Astrocyte of the spinal cord (primary cell): ENCODE measurements at regions not wholly inside any gene's neighbourhood (a gene's known extent, or its start where the extent isn't known, plus 50 kb on each side); places are given as distances from the start of the nearest gene placed in this dataset.

ENCODE experiments used
- DNase-seq: peaks from one replicate; pipeline ENCODE4 v3.0.0; 2011; ENCODE audit warnings: low read depth, low spot score
- H3K4me3 ChIP-seq: 2 replicates; pipeline ENCODE4 v1.5.1; 2011; ENCODE audit warnings: low read depth, mild to moderate bottlenecking, low read length, moderate library complexity
- in situ Hi-C: cut with HindIII; loops from 2 replicates; pipeline ENCODE4 v1.10.0; 2017; ENCODE audit warnings: low sequenced_read_pairs
- TF ChIP-seq, protein P1 (sequence below): IDR thresholded peaks from 2 replicates; pipeline ENCODE4 v1.5.1; 2012; ENCODE audit warnings: low read depth, mild to moderate bottlenecking, low read length, inconsistent platforms

DNA sequence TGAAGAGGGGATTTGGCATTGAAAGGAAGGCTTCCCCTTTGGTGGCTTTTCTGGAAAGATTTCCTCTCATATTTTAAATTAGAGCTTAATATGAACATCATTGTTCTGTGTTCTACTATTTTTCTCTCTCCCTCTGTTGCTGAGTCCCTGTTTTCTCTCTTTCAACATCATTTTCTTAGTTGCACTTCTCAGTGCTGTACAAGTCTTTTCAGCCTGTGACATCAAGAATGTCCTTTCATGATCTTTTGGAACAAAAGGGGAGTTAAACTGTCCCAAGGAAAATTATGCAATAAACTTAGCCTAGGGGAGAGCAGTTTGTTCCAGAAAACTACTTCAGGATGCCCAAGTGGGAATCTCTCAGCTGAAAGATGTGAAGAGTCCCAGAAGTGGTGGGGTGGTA lies 325.1 kb downstream of the IL20RB start:
- in situ Hi-C loops, result no loop called here
- TF ChIP-seq, protein P1, sequence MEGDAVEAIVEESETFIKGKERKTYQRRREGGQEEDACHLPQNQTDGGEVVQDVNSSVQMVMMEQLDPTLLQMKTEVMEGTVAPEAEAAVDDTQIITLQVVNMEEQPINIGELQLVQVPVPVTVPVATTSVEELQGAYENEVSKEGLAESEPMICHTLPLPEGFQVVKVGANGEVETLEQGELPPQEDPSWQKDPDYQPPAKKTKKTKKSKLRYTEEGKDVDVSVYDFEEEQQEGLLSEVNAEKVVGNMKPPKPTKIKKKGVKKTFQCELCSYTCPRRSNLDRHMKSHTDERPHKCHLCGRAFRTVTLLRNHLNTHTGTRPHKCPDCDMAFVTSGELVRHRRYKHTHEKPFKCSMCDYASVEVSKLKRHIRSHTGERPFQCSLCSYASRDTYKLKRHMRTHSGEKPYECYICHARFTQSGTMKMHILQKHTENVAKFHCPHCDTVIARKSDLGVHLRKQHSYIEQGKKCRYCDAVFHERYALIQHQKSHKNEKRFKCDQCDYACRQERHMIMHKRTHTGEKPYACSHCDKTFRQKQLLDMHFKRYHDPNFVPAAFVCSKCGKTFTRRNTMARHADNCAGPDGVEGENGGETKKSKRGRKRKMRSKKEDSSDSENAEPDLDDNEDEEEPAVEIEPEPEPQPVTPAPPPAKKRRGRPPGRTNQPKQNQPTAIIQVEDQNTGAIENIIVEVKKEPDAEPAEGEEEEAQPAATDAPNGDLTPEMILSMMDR, result no peak
- no peak for DNase-seq
- no peak overlapping the region for H3K4me3 ChIP-seq

DNA sequence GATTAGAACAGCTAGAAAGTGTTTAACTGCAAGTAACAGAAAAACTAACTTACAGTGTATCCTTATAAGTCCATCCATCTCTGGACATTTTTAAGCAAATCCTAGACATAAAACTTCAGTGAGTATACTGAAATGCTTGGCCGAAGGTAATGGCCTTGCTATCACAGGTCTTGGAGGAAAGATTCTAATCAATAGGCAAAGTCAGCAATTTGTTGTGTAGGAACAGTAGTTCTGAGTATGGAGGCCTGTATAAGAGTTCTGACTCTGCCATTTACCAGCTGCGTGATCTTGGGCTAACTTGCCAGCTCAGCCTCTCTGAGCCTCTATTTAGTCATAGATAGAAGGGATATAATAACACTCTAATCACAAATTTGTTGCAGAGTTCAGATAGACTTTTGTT lies 328.1 kb downstream of the IL20RB start:
- in situ Hi-C loops, result no loop called here

DNA sequence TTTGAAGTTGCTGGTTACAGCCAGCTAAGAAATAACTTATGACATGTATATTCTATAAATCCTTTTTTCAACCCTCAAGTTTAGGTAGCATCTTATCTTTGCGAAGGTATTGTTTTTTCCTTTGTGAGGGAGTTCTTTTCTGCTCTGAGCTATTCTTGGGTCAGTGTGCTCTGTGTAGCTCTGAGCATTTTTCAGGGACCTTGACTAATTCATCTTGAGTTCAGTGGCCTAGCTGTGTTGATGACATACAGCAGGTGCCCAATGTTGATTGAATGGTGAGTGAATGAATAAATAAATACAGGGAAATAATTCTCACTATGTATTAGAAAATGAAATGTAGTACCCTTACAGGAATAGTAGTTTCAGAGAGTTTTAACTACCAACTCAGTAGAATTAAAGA lies 335.3 kb downstream of the IL20RB start:
- TF ChIP-seq, protein P1, result no peak
- H3K4me3 ChIP-seq, result no peak overlapping the region
- DNase-seq, result no peak
- in situ Hi-C loops, result no loop called here

More for the DNA sequence above, 328.1 kb downstream of the IL20RB start:
- DNase-seq, result no peak
- TF ChIP-seq, protein P1, result no peak
- no peak overlapping the region for H3K4me3 ChIP-seq

DNA sequence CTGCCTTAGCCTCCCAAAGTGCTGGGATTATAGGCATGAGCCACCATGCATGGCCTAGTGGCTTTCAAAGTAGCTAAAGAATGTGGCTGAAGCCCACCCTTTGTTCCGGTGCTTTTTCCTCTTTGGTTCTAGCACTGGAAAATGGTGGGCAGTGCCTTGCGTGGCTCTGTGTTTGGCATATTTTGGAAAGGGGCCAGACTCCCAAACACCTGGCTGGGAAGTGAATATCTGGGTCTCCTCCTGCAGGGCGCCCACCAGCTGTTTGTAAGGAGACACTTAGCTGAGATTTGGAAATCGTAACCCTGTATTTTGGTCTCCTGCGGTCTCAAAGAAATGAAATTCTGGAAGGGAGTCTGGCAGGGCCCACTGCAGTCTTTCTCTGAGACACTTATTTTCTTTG lies 336.4 kb downstream of the IL20RB start:
- DNase-seq, result no peak
- H3K4me3 ChIP-seq, result no peak overlapping the region
- TF ChIP-seq, protein P1, result no peak
- in situ Hi-C loops, result no loop called here

DNA sequence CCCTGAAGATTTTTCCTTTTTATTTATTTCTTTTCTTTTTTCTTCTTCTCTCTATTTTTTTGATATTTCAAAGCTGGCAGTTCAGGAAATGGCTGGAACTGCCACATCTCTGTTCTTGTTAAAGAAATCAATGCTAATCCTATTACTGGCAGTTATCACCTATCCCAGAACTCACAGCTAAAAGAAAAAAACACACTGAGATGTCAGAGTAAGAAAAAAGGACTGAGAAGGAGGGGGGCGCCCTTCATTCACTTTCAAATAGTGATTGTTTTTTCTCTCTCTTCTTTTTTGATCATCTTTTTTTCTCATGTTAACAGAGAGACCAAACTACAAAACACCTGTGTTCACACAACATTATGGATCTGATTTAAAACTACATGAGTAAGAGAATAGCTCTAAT lies 337.1 kb downstream of the IL20RB start:
- TF ChIP-seq, protein P1, result no peak
- H3K4me3 ChIP-seq, result no peak overlapping the region
- in situ Hi-C loops, result no loop called here
- DNase-seq, result no peak

DNA sequence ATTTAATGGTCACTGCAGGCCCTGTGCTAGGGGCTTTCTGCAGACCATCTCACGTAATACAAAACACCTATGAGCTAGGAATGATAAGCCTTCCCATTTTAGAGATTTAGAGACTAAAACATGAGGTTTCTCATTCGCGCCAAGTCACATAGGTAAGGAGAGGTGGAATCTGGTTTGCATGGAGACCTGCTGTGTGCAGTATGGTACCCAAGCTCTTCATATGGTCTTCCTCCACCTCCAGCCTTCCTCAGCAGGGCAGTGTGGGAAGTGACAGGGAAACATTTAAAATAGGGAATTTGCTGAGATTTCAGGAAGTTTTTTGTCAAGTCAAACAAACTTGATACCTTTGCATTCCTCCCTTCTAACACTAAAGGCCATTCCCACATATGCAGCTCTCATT lies 337.6 kb downstream of the IL20RB start:
- H3K4me3 ChIP-seq, result no peak overlapping the region
- TF ChIP-seq, protein P1, result no peak
- in situ Hi-C loops, result no loop called here
- DNase-seq, result no peak

DNA sequence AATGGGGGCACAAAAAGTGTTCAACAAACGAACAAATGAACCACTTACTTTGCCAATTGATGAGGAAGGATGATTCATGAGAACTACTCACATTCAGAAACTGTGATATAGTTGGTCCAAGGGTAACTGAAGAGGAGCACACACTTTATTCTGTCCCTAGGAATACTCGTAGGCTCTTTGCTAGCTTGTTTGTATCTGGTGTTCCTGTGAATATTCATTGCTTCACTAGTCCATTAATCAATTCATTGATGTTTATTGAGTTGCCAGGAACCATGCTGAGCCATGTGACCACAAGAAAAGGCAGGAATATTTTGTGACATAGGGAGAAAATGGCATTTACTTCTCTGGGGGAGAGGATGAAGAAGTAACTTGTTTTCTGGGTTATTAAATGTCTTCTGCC lies 338.3 kb downstream of the IL20RB start:
- H3K4me3 ChIP-seq, result no peak overlapping the region
- DNase-seq, result no peak
- TF ChIP-seq, protein P1, result no peak
- in situ Hi-C loops, result no loop called here
